A673 (cell line): ENCODE measurements at regions not wholly inside any gene's neighbourhood (a gene's known extent, or its start where the extent isn't known, plus 50 kb on each side); places are given as distances from the start of the nearest gene placed in this dataset.

Source experiments
- CTCF ChIP-seq: fragments of 300-800, 200-600 bp; sonication (generic); conservative IDR thresholded peaks from 2 replicates; pipeline ENCODE4 v1.5.1; 2017; ENCODE audit warnings: low read depth, mild to moderate bottlenecking, antibody characterized with exemption, low read length, moderate library complexity, mixed read lengths
- EZH2 ChIP-seq: fragments of 200-600 bp; sonication (generic); IDR thresholded peaks from 2 replicates; pipeline ENCODE4 v1.6.1; 2017; ENCODE audit warnings: borderline replicate concordance, low read depth, mild to moderate bottlenecking, mixed read lengths, antibody characterized with exemption, low read length; ENCODE audit not compliant: poor library complexity, severe bottlenecking

- TF ChIP-seq CTCF = no peak
- TF ChIP-seq EZH2 = no peak
These were observed 74.3 kb upstream of the ADAM23 start for GRCh38 chr2:206368933-206369569.
